Anterior cingulate cortex (tissue), 58 donors: ENCODE measurements at regions not wholly inside any gene's neighbourhood (a gene's known extent, or its start where the extent isn't known, plus 50 kb on each side); places are given as distances from the start of the nearest gene placed in this dataset.

Experiments
- DNase-seq, 58 donors: peaks; one replicate each; lab custom pipeline; 2025; lab: John Stamatoyannopoulos, UW

DNA sequence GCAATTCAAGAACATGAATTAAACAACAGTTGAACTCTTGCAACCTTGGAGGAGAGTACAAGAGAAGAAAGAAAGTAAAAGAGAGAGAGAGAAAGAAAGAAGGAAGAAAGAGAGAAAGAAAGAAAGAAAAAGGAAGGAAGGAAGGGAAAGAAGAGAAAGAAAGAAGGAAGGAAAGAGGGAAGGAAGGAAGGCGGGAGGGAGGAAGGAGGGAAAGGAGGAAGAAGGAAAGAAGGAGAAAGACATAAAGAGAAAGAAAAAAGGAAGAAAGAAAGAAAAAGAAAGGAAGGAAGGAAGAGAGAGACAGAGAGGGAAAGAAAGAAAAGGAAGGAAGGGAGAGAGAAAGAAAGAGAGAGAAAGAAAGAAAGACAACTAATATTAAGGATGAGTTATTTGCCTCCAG is 1106.7 kb downstream of the TYW1 start:
- DNase-seq, result no peak

DNA sequence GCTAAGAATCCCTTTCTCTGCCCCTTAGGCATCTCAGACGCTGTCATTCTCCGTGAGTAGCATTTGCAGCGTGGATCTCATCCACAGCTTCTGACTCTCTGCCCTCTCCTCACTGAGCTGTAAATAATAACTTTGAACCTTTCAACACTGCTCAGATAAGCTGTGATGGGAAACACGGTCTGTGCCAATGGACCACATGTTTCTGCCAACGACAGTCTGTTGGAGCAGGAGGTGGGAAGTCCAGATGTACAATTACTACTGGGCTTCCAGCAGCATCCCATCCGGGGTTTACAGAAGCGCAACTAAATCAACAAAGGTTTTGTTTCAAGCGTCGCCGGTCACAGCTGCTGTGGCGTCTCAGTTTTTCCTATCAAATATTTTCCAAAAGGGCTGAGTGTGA is 1110.6 kb downstream of the TYW1 start:
- no peak for DNase-seq

DNA sequence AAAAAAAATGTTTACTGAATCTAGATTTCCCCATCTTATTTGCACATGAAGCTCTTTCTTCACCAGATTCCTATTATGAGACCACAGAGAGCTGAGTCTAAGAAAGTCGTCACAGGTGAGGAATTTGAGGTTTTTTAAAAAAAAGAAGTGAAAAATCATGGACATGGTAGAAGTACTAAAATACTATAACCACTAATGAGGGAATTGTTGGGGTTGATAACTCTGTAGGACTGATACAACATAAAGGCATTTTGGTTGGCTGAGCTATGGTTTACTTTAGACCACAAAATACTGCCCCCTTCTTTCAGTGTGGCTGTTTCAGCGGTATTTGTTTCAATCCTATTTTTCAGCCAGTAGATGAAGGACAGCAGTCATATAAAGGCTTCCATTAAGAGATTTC is 1111.3 kb downstream of the TYW1 start:
- no peak for DNase-seq

DNA sequence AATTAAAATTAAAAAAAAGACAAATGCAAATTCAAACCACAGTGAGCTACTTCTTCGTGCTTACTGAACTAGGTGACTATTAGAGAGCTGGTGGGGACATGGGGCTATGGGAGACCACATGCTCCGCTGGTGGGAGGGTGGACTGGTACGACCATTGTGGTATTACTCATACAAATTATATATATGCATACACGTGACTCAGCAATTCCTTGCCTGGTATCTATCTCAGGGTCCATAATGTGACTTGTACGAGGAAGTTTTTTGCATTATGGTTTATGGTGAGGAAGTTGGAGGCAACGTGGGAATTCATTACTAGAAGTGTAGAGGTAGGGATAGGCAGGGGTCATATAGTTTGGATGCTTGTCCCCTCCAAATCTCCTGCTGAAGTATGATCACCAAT is 1112.7 kb downstream of the TYW1 start:
- DNase-seq, result no peak

DNA sequence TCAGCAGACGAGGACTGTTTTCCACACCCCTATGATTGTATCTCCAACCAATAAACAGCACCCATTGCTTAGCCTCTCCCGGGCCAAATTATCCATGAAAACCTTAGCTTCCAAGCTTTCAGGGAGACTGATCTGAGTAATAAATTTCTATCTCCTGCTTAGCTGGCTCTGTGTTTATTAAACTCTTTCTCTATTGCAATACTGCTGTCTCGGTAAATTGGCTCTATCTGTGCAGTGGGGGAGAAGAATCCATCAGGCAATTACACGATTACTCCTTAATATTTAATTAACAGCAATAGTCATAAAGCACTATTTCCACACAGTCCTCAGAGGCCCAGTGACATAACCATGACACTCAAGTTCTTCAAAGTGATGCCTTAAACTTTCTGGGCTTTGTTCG is 1122.8 kb downstream of the TYW1 start:
- DNase-seq, result no peak

DNA sequence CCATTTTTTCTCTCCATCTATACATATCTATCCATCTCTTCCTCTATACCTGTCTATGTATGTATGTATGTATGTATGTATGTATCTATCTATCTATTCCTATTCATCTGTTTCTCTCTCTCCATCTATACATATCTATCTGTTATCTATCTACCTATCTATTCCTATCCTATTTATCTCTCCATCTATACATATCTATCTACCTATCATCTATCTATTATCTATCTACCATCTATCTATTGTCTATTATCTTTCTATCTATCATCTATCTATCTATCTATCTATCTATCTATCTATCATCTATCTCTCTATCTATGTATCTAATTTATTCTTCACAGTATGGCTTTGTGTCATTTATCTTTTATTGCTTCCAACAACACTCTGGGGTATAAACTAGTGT is 1124.4 kb downstream of the TYW1 start:
- DNase-seq, result no peak

DNA sequence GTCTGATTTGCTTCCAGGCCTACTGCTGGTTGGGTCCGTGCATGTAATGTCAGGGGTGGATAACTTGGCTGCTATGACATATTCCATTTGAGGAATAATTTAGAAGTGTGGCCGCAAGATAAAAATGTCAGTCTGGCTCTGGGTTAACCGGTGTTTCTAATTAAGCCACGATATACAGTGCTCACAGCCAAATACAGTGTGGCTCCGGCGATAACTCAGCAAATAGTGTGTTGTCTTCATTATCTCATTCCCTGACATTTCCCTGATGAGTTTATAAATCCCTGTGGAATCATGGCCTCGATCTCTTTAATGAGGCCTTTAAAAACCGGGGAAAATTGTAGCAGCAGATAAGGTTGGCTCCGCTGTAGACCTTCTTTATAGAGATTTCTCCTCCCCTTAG is 1125.0 kb downstream of the TYW1 start:
- no peak for DNase-seq

DNA sequence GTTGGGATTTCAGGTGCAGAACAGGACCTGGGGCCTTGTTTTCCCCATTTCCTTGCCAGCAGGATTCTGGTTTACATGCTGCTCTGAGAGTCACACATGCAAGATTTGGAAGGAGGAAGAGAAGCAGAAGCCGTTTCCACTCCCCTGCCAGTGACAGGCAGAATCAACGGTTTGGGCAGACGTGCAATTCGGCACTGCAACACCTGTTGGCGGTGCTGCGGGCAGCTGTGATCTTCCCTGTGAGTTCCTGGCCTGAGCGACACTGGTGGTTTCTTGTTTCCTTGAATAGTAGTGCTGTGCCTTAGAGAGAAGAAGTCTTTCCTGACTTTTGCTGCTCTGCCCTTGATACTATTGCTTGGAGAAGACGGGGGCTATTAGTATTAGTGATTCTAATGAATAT is 1126.2 kb downstream of the TYW1 start:
- no peak for DNase-seq

DNA sequence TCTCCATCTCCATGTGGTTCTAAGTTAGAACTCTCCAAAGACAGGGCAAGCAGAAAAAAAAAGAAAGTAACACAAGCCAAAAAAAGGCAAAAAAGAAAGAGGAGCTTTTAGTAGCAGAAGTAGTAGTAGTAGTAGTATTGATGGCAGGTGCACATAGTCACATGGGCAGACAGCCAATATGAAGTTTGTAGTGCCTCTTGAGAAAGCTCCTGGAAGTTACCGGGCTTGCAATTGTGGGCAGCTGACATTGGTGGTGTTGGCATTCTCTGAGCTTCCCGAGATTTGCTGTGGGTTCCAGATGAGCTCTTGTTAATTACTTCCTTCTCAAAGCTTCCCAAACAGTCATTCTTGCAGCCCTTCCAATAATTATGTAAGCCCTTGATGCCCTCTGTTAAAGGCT is 1128.5 kb downstream of the TYW1 start:
- DNase-seq, result no peak

DNA sequence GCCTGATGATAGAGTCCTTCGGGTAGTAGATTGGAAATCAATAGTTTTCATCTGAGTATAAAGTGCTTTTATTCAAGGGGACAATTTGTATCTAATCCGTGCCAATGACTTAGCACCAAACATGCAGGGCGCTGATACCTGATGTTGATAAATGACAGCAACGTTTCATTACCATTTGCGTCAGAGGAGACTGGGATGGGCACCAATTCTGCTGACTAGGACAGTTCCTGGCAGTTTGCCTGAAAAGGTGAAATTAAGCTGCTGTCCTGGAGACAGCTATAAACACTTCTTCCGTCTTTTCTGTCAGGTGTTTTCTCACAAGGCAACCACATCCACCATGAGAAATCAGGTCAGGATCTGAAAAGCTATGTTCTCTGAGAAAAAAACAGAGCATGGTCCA is 1136.4 kb downstream of the TYW1 start:
- no peak for DNase-seq

DNA sequence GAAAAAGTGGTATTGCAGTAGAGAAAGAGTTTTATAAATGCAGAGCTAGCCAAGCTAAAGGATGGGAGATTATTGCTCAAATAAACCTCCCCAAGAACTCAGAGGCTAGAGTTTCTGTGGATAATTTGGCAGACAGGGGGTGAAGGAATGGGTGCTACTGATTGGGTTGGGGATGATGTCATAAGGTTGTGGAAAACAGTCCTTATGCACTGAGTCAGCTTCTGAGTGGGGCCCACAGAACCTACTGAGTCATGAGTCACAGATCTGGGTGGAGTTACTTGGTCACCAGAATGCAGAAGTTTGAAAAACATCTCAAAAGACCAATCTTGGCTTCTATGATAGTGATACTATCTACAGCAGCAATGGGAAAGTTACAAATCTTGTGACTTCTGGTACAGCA is 1146.7 kb downstream of the TYW1 start:
- no peak for DNase-seq

DNA sequence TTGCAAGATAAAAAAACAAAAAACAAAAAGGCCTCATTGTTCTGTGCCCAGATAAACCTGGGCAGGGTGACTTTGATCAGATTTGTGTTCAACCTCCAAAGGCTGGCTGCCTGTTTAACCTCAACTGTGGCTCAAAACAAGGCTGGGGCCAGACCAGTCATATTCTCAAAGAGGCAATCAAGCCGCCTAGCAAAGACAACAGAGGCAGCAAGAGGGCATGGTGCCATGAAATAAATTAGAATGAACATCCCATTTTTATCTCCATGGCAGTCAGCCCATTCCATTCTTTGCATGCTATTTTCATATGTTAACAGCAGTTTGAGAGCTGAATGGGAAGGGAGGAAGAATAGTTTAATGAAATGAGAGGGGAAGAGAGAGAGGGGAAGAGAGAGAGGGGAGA is 1150.3 kb downstream of the TYW1 start:
- peak in 3 of 58 donors; percentile 0 to 3 (median 2) for DNase-seq

DNA sequence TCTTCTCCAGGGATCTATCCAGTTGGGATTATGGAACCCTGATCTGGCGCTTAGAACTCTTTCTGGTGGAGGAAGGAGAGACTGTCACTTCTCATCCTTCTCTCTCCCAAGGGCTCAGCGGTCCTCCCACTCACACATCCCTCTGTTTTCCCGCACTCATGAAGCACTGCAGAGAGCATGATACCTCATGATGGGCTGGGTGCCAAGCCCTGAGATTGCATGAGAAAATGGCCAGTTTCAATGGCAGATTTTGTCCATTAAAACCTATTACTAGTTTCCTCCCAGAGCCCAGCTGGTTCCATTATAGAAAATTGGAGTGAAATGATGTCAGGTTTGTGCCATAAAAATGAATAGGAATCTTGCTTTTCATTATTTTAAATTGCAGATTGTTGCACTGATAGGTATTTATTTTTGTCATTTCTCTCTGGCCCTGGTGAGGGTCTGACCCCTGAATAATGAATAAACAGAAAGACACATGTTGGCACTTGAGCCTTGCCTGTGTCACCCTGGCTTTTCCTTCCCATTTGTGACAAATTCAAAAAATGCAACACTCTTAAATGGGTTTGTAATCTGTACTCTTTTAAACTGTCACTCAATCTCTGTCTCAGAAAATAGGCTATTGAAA is 1151.1 kb downstream of the TYW1 start:
- DNase-seq, result no peak

DNA sequence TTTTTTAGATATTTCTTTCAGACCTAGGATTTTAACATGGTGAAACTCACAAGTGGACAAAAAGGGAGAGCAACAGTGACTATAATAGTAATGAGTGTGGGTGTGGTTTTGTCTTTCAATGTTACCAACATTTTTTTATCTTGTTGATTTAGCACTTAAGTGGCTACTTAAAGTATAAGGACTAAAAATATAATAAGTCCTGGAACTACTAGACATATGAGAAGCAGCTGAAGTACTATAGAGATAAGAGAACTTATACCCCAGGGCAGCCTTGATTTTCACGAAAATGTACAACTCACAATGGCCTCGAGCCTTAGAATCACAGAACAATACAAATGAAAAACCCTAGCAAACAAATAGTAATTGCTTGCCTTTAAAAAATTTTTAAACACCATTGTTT is 1151.8 kb downstream of the TYW1 start:
- no peak for DNase-seq

DNA sequence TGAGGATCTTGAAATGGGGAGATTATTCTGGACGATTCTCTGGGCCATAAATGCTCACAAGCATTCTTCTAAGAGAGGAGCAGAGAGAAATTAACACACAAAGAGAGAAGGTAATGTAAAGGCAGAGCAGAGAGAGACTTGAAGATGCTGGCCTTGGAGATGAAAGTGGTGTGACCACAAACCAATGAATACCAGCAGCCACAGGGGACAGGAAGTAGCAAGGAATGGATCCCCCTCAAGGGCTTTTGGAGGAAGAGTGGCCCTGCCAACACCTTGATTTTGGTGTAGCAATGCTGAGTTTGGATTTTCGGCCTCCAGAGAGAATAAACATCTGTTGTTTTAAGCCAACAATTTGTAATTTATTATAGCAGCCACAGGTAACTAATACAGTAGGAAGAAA is 1155.6 kb downstream of the TYW1 start:
- DNase-seq, result no peak

DNA sequence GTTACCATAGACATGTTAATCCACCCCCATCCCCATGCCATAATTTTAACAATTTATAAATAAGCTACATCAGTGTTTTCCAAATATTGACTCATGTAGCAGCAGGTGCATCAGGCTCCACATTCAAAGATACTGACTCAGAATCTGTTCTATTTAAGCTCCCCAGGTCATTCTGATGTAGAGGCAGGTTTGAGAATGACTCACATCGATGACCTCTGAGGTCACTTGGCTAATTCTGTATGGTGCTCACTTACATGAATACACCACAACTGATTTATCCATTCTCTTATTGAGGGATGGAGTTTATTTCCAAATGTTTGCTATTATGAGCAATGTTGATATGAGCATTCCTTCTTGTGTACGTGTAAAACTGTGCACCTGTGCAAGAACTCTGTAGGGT is 1159.0 kb downstream of the TYW1 start:
- no peak for DNase-seq

DNA sequence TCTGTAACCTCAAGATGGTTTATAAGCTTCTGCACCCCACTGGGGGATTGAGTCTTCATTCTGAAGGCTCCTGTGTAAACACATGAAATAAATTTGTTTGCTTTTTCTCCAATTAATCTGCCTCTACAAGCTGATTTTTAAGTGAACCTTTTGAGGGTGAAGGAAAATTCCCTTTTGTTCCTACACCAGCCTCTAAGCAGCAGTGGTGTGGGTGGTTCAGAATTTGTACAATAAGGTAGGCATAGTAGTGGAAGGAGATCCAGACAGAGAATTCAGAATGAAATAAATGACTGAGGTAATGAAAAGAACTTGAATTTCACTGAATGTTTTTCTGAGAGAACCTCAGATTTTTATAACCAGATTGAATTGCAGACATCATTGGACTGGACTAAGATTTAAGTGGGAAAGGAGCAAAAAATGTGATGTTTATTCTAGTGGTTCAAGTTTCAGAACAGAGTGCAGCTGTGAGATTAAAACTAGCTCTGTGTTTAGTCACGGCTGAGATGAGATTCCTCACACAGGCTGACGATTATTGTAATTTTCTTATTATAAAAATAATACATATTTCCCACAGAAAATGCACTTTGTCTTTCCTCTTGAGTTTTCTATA is 1162.2 kb downstream of the TYW1 start:
- no peak for DNase-seq

DNA sequence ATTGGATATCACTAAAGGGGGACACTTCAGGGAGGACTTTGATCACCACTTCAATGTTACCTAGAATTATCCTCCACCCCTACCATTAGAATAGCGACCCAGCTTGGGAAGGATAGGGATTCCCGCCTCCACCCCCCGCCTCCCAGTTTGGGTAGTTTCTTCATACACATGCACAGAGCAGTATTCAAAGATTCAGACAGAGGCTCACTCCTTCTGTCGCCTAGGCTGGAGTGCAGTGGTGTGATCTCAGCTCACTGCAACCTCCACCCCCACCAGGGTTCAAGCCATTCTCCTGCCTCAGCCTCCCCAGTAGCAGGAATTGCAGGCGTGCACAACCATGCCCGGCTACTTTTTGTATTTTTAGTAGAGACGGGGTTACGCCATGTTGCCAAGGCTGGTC is 1166.1 kb downstream of the TYW1 start:
- DNase-seq, result no peak

DNA sequence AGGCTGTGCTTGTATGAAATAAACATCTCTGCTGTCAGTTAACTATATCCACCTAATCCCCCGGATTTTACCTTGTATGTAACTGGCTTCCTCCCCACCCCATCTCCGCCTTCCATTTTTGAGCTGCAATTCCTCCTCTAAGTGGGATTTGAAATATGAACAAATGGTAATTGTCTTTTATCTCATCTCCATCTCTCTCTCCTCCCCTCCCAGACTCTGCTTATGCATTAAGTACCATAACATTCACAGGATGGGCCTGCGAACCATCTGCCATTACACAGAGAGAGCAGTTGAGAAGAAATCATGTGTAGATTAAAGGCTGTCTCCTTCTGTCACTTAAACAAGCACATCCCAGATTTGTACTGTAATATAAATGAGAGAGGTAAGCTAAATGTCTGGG is 1169.9 kb downstream of the TYW1 start:
- DNase-seq, result no peak

DNA sequence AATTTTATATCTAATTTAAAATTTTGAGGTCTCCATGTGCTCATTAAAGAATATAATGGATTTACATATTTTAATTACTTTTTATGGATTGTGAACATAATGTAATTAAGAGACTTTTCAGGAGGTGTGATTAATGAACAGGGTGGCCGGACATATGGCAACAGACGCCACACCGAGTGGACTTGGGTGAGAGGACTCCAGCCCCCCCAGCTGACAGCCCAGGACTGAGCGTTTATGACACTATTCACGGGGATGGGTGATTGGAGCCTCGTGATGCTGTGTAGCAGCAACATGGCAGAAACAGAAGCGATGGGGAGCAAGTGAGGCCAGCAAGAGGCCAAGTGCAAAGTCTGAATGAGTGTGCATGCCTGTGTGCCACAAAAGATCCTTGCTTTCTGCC is 1176.9 kb downstream of the TYW1 start:
- no peak for DNase-seq

DNA sequence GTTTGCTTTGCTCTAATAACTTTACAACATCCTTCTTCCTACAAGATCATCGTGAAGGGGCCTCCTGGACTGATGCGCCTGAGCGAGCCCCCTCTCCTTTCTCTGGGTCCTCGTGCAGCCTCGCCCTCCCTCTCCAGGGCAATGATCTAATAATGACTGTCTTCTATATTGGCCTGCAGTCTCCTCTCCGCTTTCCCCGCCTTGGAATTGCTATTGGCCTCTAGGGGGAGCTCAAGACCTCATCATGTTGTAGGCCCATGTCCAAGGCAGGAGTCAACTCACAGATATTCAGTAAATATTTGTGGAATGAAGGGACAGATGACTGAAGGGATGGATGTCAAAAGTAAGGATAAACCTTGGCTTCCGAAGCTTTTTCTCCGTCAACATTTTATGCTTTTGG is 1180.3 kb downstream of the TYW1 start:
- DNase-seq, result peak in 45 of 58 donors; percentile 0 to 46 (median 7)

DNA sequence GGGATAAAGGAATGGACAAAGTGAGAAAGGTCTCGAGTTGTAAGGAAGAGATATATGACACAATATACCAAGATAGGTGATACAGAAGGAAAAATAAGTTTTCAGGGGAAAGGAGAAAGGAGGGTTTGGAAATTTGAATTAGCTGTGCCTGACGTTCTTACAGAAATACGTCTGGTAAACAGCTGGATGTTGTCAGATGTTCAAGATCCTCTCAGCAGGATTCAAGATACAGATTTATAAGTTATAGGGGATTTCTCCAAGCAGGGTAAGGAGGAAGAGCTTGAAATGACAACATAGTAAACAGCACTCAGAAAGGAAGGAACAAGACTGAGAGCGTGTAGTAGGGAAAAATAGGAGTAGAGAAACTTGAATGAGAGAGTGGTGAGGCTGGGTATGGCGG is 1184.1 kb downstream of the TYW1 start:
- DNase-seq, result no peak

DNA sequence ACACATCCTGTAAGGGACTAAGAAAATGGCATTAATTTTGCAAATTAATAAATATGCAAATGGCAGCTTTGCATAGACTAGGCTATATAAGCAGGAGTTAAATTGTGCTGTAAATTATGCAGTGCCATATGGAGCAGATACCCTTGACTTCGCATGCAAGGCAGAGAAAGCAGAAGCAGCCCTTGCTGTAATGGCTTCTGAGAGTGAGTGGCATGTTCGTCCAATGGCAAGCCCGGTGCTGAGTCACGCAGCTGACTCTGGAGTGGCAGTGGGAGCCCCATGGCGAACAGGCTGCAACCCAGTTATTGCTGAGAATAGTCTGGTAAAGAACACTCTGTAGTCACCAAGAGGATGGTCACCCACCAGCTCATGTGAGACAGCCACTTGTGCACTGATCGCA is 1186.5 kb downstream of the TYW1 start:
- no peak for DNase-seq
